ENCODE measurements at regions not wholly inside any gene's neighbourhood (a gene's known extent, or its start where the extent isn't known, plus 50 kb on each side); places are given as distances from the start of the nearest gene placed in this dataset.
"Not testable (repeated sequence)": the region's sequence is repeated elsewhere in the genome, so short reads cannot be mapped to it uniquely, and the experiment has no call there.

GRCh38 chr21:25531538-25532250 is 75.6 kb downstream of the MRPL39 start:
- DNase-seq: not testable (repeated sequence)

GRCh38 chr21:25528515-25528914 is 78.8 kb downstream of the MRPL39 start:
- no peak for DNase-seq

GRCh38 chr21:25518491-25518911 is 88.8 kb downstream of the MRPL39 start:
- peak; percentile 63 for DNase-seq

DNA sequence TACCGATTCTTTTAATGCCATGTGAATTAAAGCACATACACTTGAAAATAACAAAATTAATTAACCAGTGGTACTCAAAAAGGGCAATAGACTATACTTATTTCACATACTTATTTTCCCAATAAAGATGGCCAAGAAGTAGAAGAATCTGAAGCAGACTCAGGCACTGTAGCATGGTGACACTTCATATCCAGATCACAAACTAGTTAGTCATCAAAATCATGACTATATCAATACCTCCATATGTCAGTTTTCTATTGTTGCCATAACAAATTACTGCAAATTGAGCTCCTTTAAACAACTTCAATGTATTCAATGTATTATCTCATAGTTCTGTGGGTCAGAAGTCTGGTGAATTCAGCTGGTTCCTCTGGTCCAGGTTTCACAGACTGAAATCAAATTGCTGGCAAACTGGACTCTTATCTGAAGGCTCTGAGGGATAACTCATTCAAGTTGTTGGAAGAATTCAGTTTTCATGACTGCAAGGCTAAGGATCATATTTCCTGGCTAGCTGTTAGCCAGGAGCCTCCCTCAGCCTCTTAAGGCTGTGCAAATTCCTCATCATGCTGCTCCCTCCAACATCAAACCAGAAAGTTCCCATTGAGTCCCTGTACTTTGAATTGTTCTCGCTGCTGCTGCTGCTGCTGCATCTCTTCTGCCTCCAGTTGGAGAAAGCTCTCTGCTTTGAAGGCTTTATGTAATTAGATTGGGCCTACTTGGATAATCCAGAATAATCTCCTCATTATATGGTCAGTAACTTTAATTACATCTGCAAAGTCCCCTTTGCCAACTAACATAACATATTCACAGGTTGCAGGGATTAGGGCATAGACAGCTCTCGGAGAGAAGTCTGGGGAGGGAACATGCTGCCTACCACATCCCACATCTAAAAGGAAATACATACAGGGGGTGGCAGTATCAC is 91.5 kb downstream of the MRPL39 start:
- peak; percentile 60 for DNase-seq

GRCh38 chr21:25513810-25514209 is 93.5 kb downstream of the MRPL39 start:
- DNase-seq: no peak

DNA sequence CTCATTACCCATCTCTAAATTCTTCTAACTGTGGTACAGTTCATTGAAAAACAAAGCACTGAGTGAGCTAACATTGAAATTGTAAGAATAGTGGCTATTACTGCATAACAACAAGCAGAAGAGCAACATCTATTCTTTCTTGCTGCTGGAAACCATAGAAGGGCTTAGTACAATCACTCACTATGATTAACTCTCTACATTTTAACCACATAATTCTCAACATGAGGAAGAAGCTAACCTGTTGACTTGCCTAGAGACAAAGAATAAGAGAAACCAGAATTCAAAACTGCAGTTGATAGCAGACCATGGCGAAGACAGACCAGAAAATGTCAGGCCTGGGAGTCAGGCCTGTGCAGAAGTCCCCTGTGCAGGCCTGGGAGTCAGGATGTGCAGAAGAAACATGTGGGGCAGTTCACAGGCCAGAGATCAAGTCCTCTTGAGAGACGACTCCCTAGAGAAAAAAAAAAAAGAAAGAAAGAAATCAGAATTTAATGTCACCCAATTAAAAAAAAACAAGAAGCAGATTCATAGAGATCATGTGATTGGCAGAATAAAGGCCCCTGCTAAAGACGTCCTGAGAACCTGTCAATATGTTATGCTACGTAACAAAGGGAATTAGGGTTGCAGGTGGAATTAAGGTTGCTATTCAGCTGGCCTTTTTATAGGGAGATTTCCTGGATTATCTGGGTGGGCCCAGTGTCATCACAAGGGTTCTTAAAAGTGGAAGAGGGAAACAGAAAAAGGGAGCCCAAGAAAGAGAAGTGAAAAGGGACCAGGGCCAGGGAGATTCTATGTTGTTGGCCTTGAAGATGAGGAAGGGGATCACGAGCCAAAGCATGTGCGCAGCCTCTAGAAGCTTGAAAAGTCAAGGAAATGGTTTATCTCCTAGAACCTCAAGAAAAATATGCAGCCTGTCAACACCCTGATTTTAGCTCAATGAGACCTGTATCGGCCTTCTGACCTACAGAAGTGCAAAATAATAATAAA is 94.9 kb downstream of the MRPL39 start:
- DNase-seq: no peak

- no peak for DNase-seq
Observed at GRCh38 chr21:25509862-25510261, 97.4 kb downstream of the MRPL39 start.

- no peak for DNase-seq
Observed at GRCh38 chr21:25508364-25508763, 98.9 kb downstream of the MRPL39 start.

GRCh38 chr21:25507522-25507921 is 99.8 kb downstream of the MRPL39 start:
- no peak for DNase-seq

DNA sequence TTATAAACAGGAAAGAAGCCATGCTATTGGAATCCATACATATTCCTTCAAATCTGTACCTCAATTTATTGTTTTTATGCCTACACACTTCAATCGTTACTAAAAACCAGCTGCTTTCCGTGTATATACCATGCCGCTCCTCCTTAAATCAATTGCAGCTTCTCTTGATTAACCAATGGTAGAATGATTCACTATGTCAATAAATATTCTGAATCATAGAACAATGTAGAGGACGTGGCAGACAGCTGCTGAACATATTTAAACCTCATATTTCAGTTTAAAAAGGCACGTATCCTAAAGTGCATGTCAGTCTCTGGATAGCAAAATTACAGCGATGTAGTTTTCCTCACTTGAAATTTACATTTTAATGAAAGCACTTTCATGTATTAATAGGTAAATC is 100.4 kb downstream of the MRPL39 start:
- peak; percentile 86 for DNase-seq

DNA sequence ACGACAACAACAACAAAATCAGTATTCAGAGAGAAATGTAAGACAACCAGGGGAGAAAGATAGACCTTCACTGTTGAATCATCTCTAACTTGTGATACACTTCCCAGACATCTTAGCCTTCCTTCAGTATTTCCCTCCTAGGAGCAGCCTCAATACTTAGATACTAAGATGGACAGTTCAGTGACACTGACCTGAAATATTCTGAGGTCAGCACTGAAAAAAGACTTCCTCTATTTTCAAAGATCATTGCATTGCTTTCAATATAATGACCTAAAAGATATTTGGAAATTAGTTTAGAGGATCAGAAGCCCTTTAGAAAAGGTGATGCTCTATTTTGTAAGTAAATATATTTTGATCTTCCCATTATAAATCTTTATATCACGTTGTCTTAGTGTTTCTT is 101.0 kb downstream of the MRPL39 start:
- DNase-seq: no peak

GRCh38 chr21:25503981-25504380 is 103.3 kb downstream of the MRPL39 start:
- DNase-seq: no peak

GRCh38 chr21:25501996-25502665 is 105.2 kb downstream of the MRPL39 start:
- DNase-seq: no peak

- DNase-seq: no peak
Observed at GRCh38 chr21:25501462-25501861, 105.8 kb downstream of the MRPL39 start.

DNA sequence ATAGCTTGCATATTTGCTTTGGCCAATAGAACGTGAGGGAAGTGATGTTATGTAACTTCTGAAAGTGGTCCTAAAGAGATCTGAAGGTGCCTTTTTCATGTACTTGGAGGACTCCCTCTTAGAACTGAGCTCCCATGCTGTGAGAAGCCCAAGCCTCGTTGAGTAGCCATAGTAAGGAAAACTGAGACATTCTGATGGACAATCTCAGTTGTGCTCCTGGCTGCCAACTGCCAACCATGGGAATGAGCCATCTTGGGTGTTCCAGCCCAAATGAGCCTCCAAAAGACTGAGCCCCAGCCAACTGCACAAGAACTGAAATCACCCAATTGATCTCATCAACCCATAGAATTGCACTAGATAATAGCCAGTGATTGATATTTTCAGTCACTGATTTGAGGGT is 106.7 kb downstream of the MRPL39 start:
- DNase-seq: no peak

DNA sequence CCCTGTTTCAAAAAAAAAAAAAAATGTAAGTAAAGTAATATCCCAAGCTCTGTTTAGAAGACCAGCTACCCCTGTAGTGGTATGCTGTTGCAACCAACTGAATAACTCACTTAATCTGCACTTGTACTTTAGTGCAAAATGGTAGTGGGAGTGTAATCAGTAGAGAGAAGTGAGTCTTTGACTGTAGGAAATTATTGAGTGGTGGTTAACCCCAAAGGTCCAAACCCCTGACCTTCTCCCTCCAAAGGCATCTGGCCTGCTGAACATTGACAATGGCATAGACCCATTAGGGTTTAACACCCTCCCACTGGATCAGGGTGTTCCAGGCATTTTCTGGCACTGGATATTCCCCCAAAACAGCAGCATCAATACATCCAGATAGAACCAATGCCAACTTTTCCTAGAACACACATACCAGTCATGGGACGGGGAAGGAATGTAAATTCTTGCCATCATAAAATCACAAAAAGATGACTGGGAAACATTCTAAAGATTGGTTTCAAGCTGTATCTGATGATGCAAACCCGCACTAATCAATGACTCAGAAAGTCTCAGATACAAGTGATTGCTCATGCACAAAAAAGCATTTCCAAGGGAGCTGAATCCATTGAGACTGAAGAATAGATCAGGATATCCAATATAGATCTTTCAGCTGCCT is 110.3 kb downstream of the MRPL39 start:
- DNase-seq: peak; percentile 90

DNA sequence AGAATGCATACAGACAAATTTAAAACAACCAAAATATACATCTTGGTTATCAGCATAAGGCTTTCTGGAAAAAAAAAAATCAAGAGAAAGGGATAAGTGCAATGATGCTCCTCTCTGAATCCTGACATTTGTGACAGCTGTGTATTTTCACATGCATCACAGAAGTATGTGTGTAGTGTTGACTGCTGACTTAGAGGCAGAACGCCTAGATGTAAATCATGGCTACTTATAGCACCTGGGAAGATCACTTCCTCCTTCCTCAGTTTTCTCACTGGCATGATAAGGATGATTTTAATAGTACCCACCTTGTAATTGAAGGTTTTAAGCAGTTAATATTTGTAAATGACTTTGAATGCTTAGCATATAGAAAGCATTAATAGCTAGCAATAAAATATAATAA is 112.5 kb downstream of the MRPL39 start:
- DNase-seq: no peak

GRCh38 chr21:25493722-25494121 is 113.6 kb downstream of the MRPL39 start:
- no peak for DNase-seq

DNA sequence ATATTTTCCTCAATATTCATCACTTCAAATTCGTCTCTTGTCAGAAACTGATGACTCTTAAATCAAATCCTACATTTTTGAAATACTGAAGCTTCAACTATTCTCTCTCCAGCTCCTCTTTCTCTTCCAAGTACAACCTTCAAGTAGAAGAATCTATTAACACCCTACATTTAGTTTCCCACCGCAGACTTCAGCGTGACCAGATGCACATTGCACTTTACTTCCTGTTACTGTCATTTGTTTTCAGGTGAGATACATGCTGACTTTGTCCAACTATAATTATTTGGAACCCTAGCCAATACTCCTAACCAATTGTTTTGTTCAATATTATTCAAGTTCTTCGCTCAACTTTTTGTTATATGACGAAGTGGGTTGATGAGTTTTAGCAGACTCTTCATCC is 116.0 kb downstream of the MRPL39 start:
- DNase-seq: no peak

- no peak for DNase-seq
Observed at GRCh38 chr21:25490742-25491141, 116.5 kb downstream of the MRPL39 start.

DNA sequence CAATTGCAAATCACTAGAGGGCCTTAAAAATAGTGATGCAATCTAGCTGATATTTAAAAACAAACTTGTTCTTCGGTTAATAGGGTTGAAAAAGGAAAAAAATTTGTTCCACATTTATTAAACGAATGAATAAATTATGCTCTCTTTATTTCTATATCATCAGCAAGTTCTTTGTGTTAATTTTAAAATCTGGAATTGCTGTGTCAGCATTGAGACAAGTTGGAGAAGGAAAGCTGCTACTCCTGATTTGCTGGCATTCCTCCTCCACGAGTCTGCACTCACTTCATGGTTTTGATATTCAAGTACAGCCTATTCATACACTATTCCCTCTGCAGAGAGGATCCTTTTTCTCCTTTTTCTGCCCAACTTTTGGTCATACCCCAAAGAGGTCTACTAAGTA is 117.6 kb downstream of the MRPL39 start:
- DNase-seq: peak; percentile 37

Measured in fibroblast of skin of abdomen (primary cell).